Testis (tissue), 2 donors: ENCODE measurements at regions not wholly inside any gene's neighbourhood (a gene's known extent, or its start where the extent isn't known, plus 50 kb on each side); places are given as distances from the start of the nearest gene placed in this dataset.

Experiments used
- CTCF ChIP-seq, 3 experiments: fragments of 450-650 bp in 2 of 3; fragments of 200-600 bp in 1 of 3; sonication (generic) in 1 of 3; IDR thresholded peaks; one replicate each; pipeline ENCODE4 v1.5.1; 2016 to 2019; ENCODE audit warnings: antibody characterized with exemption in 3 of 3, mild to moderate bottlenecking in 2 of 3, moderate library complexity in 1 of 3
- POLR2A ChIP-seq: fragments of 450-650 bp; IDR thresholded peaks from one replicate; pipeline ENCODE4 v1.6.1; 2017; ENCODE audit warnings: antibody characterized with exemption, mild to moderate bottlenecking, moderate library complexity

DNA sequence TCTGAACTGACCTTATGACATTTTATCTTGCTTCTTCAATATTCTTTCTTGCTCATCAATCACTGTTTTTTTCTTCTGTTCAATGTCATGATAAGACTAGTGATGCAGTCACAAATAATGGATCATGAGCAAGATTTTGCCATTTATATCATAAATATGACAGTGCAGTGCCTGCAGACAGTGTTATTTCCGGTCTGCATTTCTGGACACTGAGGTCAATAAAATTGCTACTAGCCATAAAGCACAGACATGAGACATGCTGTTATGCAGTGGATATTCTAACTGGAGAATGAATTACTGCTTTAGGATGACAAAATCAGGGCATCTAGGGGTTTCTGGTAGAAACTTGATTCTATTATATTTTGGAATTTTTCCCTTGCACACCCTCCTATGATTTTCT, 1509.7 kb upstream of the LRRTM3 start:
- TF ChIP-seq POLR2A (no peak), CTCF (IDR thresholded peaks at IDR 0.05) (no peak)
